H1 (cell line): ENCODE measurements at regions not wholly inside any gene's neighbourhood (a gene's known extent, or its start where the extent isn't known, plus 50 kb on each side); places are given as distances from the start of the nearest gene placed in this dataset.
"Not testable (repeated sequence)": the region's sequence is repeated elsewhere in the genome, so short reads cannot be mapped to it uniquely, and the experiment has no call there.

ENCODE experiments used
- CTCF ChIA-PET: fragments of 300-600 bp; sonication (Branson Sonifier 250); formaldehyde crosslinking; loops from one replicate; lab custom pipeline; 2021; ENCODE audit not compliant: partially characterized antibody; lab: Charles Lee
- POLR2A ChIA-PET: fragments of 300-600 bp; sonication (Branson Sonifier 250); formaldehyde crosslinking; loops from one replicate; lab custom pipeline; 2021; ENCODE audit warnings: inconsistent platforms; ENCODE audit not compliant: partially characterized antibody; lab: Charles Lee
- DNase-seq, 2 experiments: peaks; one replicate each; pipeline versions ENCODE4 v3.0.0 to v3.0.0-alpha.2; 2010 to 2022; ENCODE audit warnings: low spot score in 2 of 2, low read depth in 1 of 2, mixed read lengths in 1 of 2
- FAIRE-seq: peaks from 2 replicates; lab custom pipeline; 2011; peaks lifted over from hg19 to GRCh38; lab: Jason Lieb, UNC
- H2AFZ ChIP-seq: 2 replicates; pipeline ENCODE4 v1.8.1; 2012; ENCODE audit warnings: low read length, inconsistent platforms
- H2AK5ac ChIP-seq: 2 replicates; pipeline ENCODE4 v1.6.1; 2013; ENCODE audit warnings: low read depth, low read length
- H2BK120ac ChIP-seq: replicated peaks from 2 replicates; pipeline ENCODE3; 2013; ENCODE audit warnings: low read depth, low read length, inconsistent platforms
- H2BK12ac ChIP-seq: 2 replicates; pipeline ENCODE4 v1.6.1; 2013; ENCODE audit warnings: low read depth, low read length
- H2BK15ac ChIP-seq: 2 replicates; pipeline ENCODE4 v1.6.1; 2013; ENCODE audit warnings: low read length
- H2BK20ac ChIP-seq: 2 replicates; pipeline ENCODE4 v1.6.1; 2013; ENCODE audit warnings: low read length
- H2BK5ac ChIP-seq: 2 replicates; pipeline ENCODE4 v1.6.1; 2013; ENCODE audit warnings: low read depth, low read length
- H3K14ac ChIP-seq: 2 replicates; pipeline ENCODE4 v1.6.1; 2013; ENCODE audit warnings: inconsistent platforms; ENCODE audit not compliant: insufficient read length
- H3K18ac ChIP-seq: 2 replicates; pipeline ENCODE4 v1.6.1; 2013; ENCODE audit warnings: low read length; ENCODE audit errors: extremely low read depth
- H3K23ac ChIP-seq: 2 replicates; pipeline ENCODE4 v1.6.1; 2013; ENCODE audit warnings: inconsistent platforms; ENCODE audit not compliant: insufficient read length
- H3K23me2 ChIP-seq: 2 replicates; pipeline ENCODE4 v1.6.1; 2013; ENCODE audit warnings: low read depth, low read length
- H3K27ac ChIP-seq: 2 replicates; pipeline ENCODE4 v1.6.1; 2011; ENCODE audit warnings: low read depth, low read length, inconsistent platforms
- H3K27me3 ChIP-seq, 4 experiments: replicated peaks in 1 of 4; 1 replicate in 1 of 4; 2 replicates in 3 of 4; pipeline versions ENCODE4 v1.6.1 to v1.8.1; 2011 to 2013; ENCODE audit warnings: low read length in 3 of 4, mild to moderate bottlenecking in 3 of 4, inconsistent platforms in 2 of 4, mixed read lengths in 2 of 4, moderate library complexity in 1 of 4; ENCODE audit not compliant: control insufficient read depth in 3 of 4, insufficient read depth in 3 of 4; ENCODE audit errors: extremely low read depth in 1 of 4
- H3K36me3 ChIP-seq, 4 experiments: 2 replicates each; pipeline versions ENCODE4 v1.6.1 to v1.8.1; 2011 to 2013; ENCODE audit warnings: mild to moderate bottlenecking in 4 of 4, low read length in 3 of 4, moderate library complexity in 2 of 4, control low read depth in 1 of 4, inconsistent platforms in 1 of 4; ENCODE audit not compliant: insufficient read depth in 4 of 4, control insufficient read depth in 2 of 4
- H3K4ac ChIP-seq: replicated peaks from 2 replicates; pipeline ENCODE3; 2013; ENCODE audit warnings: low read length, low read depth, mixed read lengths, inconsistent platforms; ENCODE audit not compliant: insufficient read length
- H3K4me1 ChIP-seq, 4 experiments: replicated peaks in 1 of 4; 1 replicate in 1 of 4; 2 replicates in 3 of 4; pipeline versions ENCODE4 v1.6.1 to v1.8.1; 2011 to 2013; ENCODE audit warnings: low read length in 3 of 4, inconsistent platforms in 2 of 4, mixed read lengths in 1 of 4; ENCODE audit not compliant: insufficient read depth in 4 of 4, control insufficient read depth in 3 of 4
- H3K4me2 ChIP-seq, 2 experiments: 2 replicates each; pipeline versions ENCODE4 v1.6.1 to v1.8.1; 2011 to 2013; ENCODE audit warnings: low read depth in 2 of 2, low read length in 2 of 2, control low read depth in 1 of 2, inconsistent platforms in 1 of 2, mild to moderate bottlenecking in 1 of 2; ENCODE audit not compliant: insufficient read depth in 1 of 2
- H3K4me3 ChIP-seq, 4 experiments: fragments of 200-600, 300-600 bp in 1 of 4; sonication (generic), shearing (Covaris generic), sonication (Bioruptor Twin) in 1 of 4; 2 replicates each; pipeline versions ENCODE4 v1.5.1 to v1.8.1; 2011 to 2016; ENCODE audit warnings: low read length in 4 of 4, low read depth in 3 of 4, control low read depth in 2 of 4, inconsistent platforms in 2 of 4, mild to moderate bottlenecking in 2 of 4, mixed read lengths in 1 of 4, moderate library complexity in 1 of 4; ENCODE audit not compliant: insufficient read depth in 2 of 4; ENCODE audit errors: extremely low read depth in 1 of 4
- H3K56ac ChIP-seq: replicated peaks from 2 replicates; pipeline ENCODE3; 2013; ENCODE audit warnings: low read depth, mild to moderate bottlenecking, mixed read lengths, low read length, inconsistent platforms; ENCODE audit not compliant: insufficient read length
- H3K79me1 ChIP-seq: 2 replicates; pipeline ENCODE4 v1.6.1; 2013; ENCODE audit warnings: low read depth, low read length, control low read depth
- H3K79me2 ChIP-seq, 2 experiments: 2 replicates each; pipeline versions ENCODE4 v1.6.1 to v1.8.1; 2012 to 2013; ENCODE audit warnings: low read length in 2 of 2, mild to moderate bottlenecking in 2 of 2, inconsistent platforms in 1 of 2; ENCODE audit not compliant: insufficient read depth in 2 of 2, control insufficient read depth in 1 of 2
- H3K9ac ChIP-seq, 4 experiments: replicated peaks in 1 of 4; 1 replicate in 1 of 4; 2 replicates in 3 of 4; pipeline versions ENCODE4 v1.6.1 to v1.8.1; 2011 to 2013; ENCODE audit warnings: low read depth in 3 of 4, low read length in 3 of 4, control low read depth in 2 of 4, mild to moderate bottlenecking in 2 of 4, moderate library complexity in 2 of 4, inconsistent platforms in 1 of 4; ENCODE audit errors: extremely low read depth in 1 of 4
- H3K9me3 ChIP-seq, 2 experiments: 2 replicates each; pipeline versions ENCODE4 v1.6.1 to v1.8.1; 2012 to 2013; ENCODE audit warnings: mild to moderate bottlenecking in 2 of 2, moderate library complexity in 2 of 2, control low read depth in 1 of 2, inconsistent platforms in 1 of 2, low read depth in 1 of 2, low read length in 1 of 2, mixed read lengths in 1 of 2; ENCODE audit not compliant: insufficient read depth in 2 of 2
- H4K20me1 ChIP-seq, 2 experiments: replicated peaks in 1 of 2; 2 replicates each; pipeline versions ENCODE3 to v1.8.1; 2011 to 2013; ENCODE audit warnings: inconsistent platforms in 2 of 2, low read length in 2 of 2, mild to moderate bottlenecking in 1 of 2; ENCODE audit not compliant: insufficient read depth in 2 of 2, control insufficient read depth in 1 of 2
- H4K5ac ChIP-seq: 2 replicates; pipeline ENCODE4 v1.6.1; 2013; ENCODE audit warnings: low read length, low read depth, mixed read lengths, inconsistent platforms; ENCODE audit not compliant: insufficient read length
- H4K8ac ChIP-seq: 2 replicates; pipeline ENCODE4 v1.8.0; 2013; ENCODE audit warnings: mild to moderate bottlenecking, moderate library complexity, low read length, inconsistent platforms; ENCODE audit not compliant: insufficient read depth; ENCODE audit errors: extremely low read depth
- H4K91ac ChIP-seq: replicated peaks from 2 replicates; pipeline ENCODE3; 2013; ENCODE audit warnings: low read length, mixed read lengths, inconsistent platforms; ENCODE audit not compliant: insufficient read length
- WGBS, 2 experiments: shearing (Covaris generic) in 1 of 2; methylation state at CpG; one replicate each; pipeline versions ENCODE4 v1.1.6 to v1.1.7; 2013 to 2015; ENCODE audit warnings: low lambda C conversion rate in 2 of 2, mixed read lengths in 2 of 2, inconsistent platforms in 1 of 2, low coverage in 1 of 2, missing lambda C conversion rate in 1 of 2; ENCODE audit not compliant: insufficient replicate concordance in 2 of 2, insufficient coverage in 1 of 2, insufficient read length in 1 of 2; ENCODE audit errors: extremely low coverage in 1 of 2, missing lambda C conversion rate in 1 of 2; 5-methylcytosine and 5-hydroxymethylcytosine counted together

DNA sequence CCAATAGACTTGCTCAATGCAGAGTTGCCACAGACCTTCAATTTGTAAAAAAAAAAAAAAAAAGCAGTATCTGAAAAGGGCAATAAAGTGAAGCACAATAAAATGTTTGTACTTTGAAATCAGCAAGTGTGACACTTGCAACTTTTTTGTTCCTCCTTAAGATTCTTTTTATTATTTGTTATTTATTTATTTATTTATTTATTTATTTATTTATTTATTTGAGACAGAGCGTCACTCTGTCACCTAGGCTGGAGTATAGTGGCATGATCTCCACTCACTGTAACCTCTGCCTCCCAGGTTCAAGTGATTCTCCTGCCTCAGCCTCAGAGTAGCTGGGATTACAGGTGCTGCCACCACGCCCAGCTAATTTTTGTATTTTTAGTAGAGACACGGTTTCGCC is 416.5 kb upstream of the RORB start:
- H3K4ac ChIP-seq, FAIRE-seq, H2BK15ac ChIP-seq, H3K56ac ChIP-seq, H2BK12ac ChIP-seq, H3K23me2 ChIP-seq, H4K91ac ChIP-seq, DNase-seq, H2AFZ ChIP-seq, H2AK5ac ChIP-seq, H3K9ac ChIP-seq, H3K4me2 ChIP-seq, CTCF ChIA-PET, H3K27me3 ChIP-seq, H2BK20ac ChIP-seq, H3K23ac ChIP-seq, H2BK5ac ChIP-seq, H4K8ac ChIP-seq, H3K27ac ChIP-seq, H4K20me1 ChIP-seq, H4K5ac ChIP-seq, H3K18ac ChIP-seq, H2BK120ac ChIP-seq, H3K14ac ChIP-seq, H3K79me1 ChIP-seq, H3K4me3 ChIP-seq: not testable (repeated sequence)
- POLR2A ChIA-PET = interaction anchor here (0.9 to 3.7 kb wide), 2 partner anchors 7 to 12 kb away, joined by 4 to 16 read pairs; no protein-coding TSS in a partner anchor
- peaks cover 0 to 85% of the 10 kb centered on the region in 2 experiments; a peak in 3 of 4 replicates for H3K79me2 ChIP-seq
- H3K9me3 ChIP-seq = peaks cover 6 to 18% of the 10 kb centered on the region in 2 experiments; a peak in 3 of 4 replicates
- H3K36me3 ChIP-seq = peaks cover 0 to 14% (median 4%) of the 10 kb centered on the region in 4 experiments; a peak in 3 of 8 replicates
- WGBS, 2 experiments = 95% methylated on average over 4 of the region's 4 CpGs; no CpG with 5 or more reads in 1 of the 2 experiments
- H3K4me1 ChIP-seq = peaks cover 0 to 34% (median 20%) of the 10 kb centered on the region in 4 experiments; a peak in 4 of 7 replicates
